Activated CD4-positive, alpha-beta memory T cell treated with anti-CD3 and anti-CD28 coated beads for 36 hours (primary cell): ENCODE measurements at regions not wholly inside any gene's neighbourhood (a gene's known extent, or its start where the extent isn't known, plus 50 kb on each side); places are given as distances from the start of the nearest gene placed in this dataset.

Experiments used
- CTCF ChIA-PET: fragments of 350-600 bp; sonication (Branson Sonifier 250); formaldehyde crosslinking; loops from one replicate; lab custom pipeline; 2021; ENCODE audit warnings: antibody characterized with exemption, inconsistent platforms; lab: Charles Lee
- POLR2A ChIA-PET: fragments of 350-600 bp; sonication (Branson Sonifier 250); formaldehyde crosslinking; loops from one replicate; lab custom pipeline; 2021; ENCODE audit warnings: antibody characterized with exemption; lab: Charles Lee
- DNase-seq: peaks from one replicate; pipeline ENCODE4 v3.0.0-alpha.2; 2020
- H3K27ac Mint-ChIP-seq: one replicate; pipeline ENCODE4 v1.8.0; 2021; ENCODE audit warnings: mixed read lengths
- H3K27me3 Mint-ChIP-seq: one replicate; pipeline ENCODE4 v1.8.0; 2021; ENCODE audit warnings: mixed read lengths
- H3K36me3 Mint-ChIP-seq: one replicate; pipeline ENCODE4 v1.8.0; 2021; ENCODE audit warnings: mixed read lengths
- H3K4me1 Mint-ChIP-seq: one replicate; pipeline ENCODE4 v1.8.0; 2021; ENCODE audit warnings: low read depth, mixed read lengths
- H3K4me3 Mint-ChIP-seq: one replicate; pipeline ENCODE4 v1.8.0; 2021; ENCODE audit warnings: mild to moderate bottlenecking, mixed read lengths
- H3K9me3 Mint-ChIP-seq: one replicate; pipeline ENCODE4 v1.8.0; 2021; ENCODE audit warnings: mixed read lengths
- intact Hi-C: fragments of 100-400 bp; cut with micrococcal nuclease; formaldehyde crosslinking; loops from one replicate; pipeline ENCODE4 v1.15.1; 2023

DNA sequence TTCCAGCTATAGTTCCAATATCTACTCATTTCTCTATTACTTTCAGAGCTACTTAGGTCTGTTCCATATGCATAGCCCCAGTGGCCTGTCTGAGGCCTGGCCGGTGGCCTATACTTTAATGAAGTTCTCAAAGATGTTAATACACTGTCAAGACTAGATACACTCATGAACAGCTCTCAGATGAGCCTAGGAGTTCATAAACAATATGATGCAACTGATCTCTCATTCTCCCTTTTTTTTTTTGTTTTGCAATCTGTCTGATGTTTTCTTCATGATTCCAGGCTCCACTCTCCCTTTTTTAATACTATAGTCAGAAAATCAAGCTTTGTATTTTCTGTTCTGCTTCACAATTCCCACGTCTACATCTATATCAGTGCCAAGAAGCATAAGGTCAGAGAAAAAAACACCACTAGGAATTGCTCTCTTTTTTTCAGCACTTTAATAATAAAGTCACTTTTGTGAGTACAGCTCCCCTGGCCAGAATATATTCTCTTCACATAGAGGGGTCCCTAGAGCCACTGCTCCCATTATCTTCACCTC lies 321.0 kb downstream of the C7orf25 start:
- DNase-seq, result no peak
- ChIA-PET POLR2A (no interaction called here), CTCF (no interaction called here)
- Mint-ChIP-seq H3K27me3 (no peaks in the 10 kb centered on the region), H3K36me3 (no peaks in the 10 kb centered on the region), H3K4me3 (no peak overlapping the region), H3K9me3 (peaks cover 9% of the 10 kb centered on the region), H3K27ac (no peak overlapping the region), H3K4me1 (no peaks in the 10 kb centered on the region)
- intact Hi-C loops, result no loop called here

DNA sequence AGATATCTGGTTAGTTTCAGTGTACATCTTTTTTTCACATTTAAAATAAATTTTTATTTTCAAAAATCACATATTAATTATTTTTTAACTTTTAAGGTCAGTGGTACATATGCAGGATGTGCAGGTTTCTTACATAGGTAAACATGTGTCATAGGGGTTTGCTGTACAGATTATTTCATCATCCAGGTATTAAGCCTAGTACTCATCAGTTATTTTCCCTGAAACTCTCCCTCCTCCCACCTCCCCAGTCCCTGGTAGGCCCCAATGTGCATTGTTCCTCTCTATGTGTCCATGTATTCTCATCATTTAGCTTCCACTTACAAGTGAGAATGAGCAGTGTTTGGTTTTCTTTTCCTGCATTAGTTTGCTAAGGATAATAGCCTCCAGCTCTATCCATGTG lies 323.0 kb downstream of the C7orf25 start:
- Mint-ChIP-seq H3K27ac (no peak overlapping the region), H3K9me3 (peaks cover 14% of the 10 kb centered on the region), H3K27me3 (no peaks in the 10 kb centered on the region), H3K4me3 (no peak overlapping the region), H3K36me3 (no peaks in the 10 kb centered on the region), H3K4me1 (no peaks in the 10 kb centered on the region)
- DNase-seq, result no peak
- ChIA-PET POLR2A (no interaction called here), CTCF (interaction anchor here (0.6 kb wide), 1 partner anchor 421 kb away, joined by 3 read pairs; no protein-coding TSS in a partner anchor)
- intact Hi-C loops, result no loop called here

DNA sequence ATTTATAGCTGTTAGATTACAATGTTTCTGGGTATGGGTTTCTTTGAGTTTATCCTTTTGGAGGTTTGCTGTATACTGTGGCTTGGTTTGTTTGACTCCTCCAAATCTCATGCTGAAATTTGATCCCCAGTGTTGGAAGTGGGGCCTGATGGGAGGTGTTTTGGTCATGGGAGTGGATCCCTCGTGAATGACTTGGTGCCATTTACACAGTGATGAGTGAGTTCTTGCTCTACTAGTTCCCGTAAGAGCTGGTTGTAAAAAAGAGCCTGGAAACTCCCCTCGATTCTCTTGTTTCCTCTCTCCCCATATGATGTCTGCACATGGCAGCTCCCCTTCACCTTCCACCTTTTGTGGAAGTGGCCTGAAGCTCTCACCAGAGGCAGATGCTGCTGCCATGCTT lies 324.1 kb downstream of the C7orf25 start:
- intact Hi-C loops, result no loop called here
- Mint-ChIP-seq H3K27ac (no peak overlapping the region), H3K36me3 (no peaks in the 10 kb centered on the region), H3K27me3 (no peaks in the 10 kb centered on the region), H3K4me3 (no peak overlapping the region), H3K4me1 (no peaks in the 10 kb centered on the region), H3K9me3 (peaks cover 17% of the 10 kb centered on the region)
- CTCF ChIA-PET, result no interaction called here
- POLR2A ChIA-PET, result no interaction called here
- DNase-seq, result no peak

DNA sequence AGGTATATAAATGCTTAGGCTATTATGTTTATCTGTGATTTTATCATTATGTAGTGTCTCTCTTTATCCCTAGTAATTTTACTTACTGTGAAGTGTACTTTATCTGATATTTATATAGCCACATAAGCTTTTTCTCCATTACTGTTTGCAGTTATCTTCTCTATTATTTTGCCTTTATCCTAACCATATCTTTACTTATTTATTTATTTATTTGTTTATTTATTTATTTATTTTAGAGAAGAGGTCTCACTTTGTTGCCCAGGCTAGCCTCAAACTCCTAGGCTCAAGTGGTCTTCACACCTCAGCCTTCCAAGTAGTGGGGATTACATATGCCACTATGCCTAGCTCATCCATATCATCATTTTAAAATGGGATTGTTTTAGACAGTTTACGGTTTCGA lies 331.8 kb downstream of the C7orf25 start:
- ChIA-PET CTCF (no interaction called here), POLR2A (no interaction called here)
- H3K4me3 Mint-ChIP-seq, result no peak overlapping the region
- no peaks in the 10 kb centered on the region for H3K4me1 Mint-ChIP-seq
- no peak for DNase-seq
- H3K9me3 Mint-ChIP-seq, result peaks cover 20% of the 10 kb centered on the region
- no peak overlapping the region for H3K27ac Mint-ChIP-seq
- no peaks in the 10 kb centered on the region for H3K27me3 Mint-ChIP-seq
- intact Hi-C loops, result no loop called here
- H3K36me3 Mint-ChIP-seq, result no peaks in the 10 kb centered on the region

DNA sequence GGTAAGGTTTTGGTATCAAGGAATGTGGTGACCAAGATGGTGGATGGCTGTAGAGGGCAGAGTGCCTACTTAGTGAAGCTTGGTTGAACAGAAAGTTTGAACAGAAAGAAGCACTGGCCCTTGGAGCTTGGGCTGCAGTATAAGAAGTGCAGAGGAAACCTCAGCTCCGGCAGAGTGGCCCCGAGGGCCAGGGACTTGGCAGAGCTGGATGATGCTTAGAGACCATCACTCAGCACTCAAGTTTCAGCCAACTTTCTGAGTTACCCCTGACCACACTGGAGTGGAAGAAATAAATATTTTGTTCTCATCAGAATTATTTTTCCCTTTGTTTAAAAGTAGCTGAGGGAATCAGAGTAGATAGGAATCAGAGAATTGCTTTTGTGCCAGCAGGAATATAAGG lies 336.7 kb downstream of the C7orf25 start:
- Mint-ChIP-seq H3K27ac (no peak overlapping the region), H3K36me3 (no peaks in the 10 kb centered on the region), H3K4me3 (no peak overlapping the region), H3K4me1 (no peaks in the 10 kb centered on the region), H3K27me3 (no peaks in the 10 kb centered on the region), H3K9me3 (peaks cover 15% of the 10 kb centered on the region)
- CTCF ChIA-PET, result no interaction called here
- intact Hi-C loops, result no loop called here
- POLR2A ChIA-PET, result no interaction called here
- no peak for DNase-seq

DNA sequence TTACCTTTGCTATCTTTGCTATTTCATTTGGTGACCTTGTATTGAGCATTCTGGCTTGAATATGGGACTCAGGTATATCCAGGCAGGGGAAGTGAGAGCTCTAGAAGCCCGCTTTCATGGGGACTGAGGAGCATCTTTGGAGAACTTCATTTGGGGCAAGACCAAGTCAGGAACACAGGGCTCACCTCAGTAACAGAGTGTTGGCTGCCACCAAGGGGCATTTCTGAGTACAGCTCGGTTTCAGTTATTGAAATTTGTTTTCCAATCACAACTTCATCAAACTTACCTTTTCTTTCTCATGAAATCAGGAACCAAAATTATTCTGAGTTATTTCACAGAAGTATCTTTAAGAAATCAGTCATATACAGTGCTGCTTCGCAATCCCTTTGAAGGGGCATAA lies 337.2 kb downstream of the C7orf25 start:
- CTCF ChIA-PET, result no interaction called here
- H3K4me3 Mint-ChIP-seq, result no peak overlapping the region
- POLR2A ChIA-PET, result no interaction called here

DNA sequence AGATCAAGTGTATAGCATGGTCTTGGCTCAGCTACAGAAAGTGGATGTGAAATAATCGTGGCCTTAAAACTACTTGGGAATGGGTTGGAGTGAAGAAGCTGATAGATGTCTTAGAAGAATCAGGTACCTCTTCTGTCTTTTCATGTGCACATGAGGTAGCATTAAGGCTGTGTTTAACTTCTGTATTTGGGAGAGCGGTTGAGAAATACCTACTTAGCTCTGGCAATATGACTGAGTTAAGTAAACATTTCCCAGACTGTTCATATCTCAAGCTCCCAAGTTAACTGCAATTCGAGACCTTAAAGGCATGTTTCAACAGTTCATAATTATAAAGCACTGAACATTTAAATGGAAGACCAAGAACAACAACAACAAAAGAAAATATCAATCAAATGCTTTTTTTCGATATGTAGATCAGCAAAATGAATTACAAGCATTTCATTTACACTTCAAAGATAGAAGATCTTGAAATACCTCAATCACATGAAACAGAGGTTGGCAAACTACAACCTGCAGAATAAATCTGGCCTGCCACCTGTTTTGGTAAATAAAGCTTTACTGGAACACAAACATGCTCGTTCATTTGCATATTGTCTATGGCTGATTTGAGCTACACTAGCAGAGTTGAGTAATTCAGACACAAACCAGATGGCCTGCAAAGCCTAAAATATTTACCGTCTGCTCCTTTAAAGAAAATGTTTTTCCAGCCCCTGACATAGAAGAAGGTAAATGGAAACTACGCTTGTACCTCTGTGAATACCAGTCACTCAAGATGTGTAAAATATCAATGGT lies 337.1 kb upstream of the GLI3 start:
- POLR2A ChIA-PET, result no interaction called here
- no peaks in the 10 kb centered on the region for H3K27me3 Mint-ChIP-seq
- no peaks in the 10 kb centered on the region for H3K36me3 Mint-ChIP-seq
- CTCF ChIA-PET, result no interaction called here
- no peak overlapping the region for H3K4me3 Mint-ChIP-seq
- intact Hi-C loops, result no loop called here
- no peak overlapping the region for H3K27ac Mint-ChIP-seq
- DNase-seq, result no peak
- peaks cover 7% of the 10 kb centered on the region for H3K9me3 Mint-ChIP-seq
- H3K4me1 Mint-ChIP-seq, result no peaks in the 10 kb centered on the region

More for the DNA sequence above, 337.2 kb downstream of the C7orf25 start:
- Mint-ChIP-seq H3K36me3 (no peaks in the 10 kb centered on the region), H3K4me1 (no peaks in the 10 kb centered on the region), H3K27me3 (no peaks in the 10 kb centered on the region), H3K9me3 (peaks cover 12% of the 10 kb centered on the region), H3K27ac (no peak overlapping the region)
- no peak for DNase-seq
- intact Hi-C loops, result no loop called here

DNA sequence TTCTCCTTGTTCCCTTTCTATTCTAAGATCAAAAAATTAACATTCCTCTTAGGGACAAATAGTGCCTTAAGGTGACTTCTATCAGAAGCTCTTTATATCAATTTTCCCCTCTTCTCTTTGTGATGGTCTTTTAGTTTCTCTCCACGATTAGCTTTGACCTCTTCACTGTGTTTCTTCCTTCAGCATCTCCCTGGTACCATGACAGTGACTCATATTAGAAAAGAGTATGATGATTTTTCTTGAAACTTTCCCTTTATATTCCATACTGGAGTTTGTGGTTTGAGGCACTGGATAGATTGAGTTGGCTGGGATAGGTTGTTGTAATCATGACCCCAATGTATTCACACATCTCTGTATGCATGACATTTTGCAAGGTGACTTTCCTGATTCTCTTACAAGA lies 335.6 kb upstream of the GLI3 start:
- ChIA-PET CTCF (no interaction called here), POLR2A (no interaction called here)

DNA sequence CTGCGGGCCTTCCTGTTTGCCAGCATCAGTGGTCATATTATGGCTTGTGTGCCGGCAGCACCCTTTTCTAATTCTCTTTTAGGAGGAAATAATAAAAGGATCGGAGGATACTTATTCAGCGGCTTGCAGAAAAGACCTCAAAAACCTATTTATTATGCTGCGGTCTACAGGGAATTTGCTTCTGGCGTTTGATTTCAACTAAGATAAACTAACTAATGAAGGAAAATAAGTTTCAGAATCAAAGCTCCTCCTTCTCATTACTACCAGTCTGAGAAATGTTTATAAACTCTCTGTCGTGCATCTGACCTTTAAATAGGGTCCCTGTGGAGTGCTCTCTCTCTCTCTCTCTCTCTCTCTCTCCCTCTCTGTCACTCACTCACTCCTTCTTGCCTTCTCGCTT lies 335.0 kb upstream of the GLI3 start:
- Mint-ChIP-seq H3K36me3 (no peaks in the 10 kb centered on the region), H3K4me3 (no peak overlapping the region), H3K27me3 (no peaks in the 10 kb centered on the region), H3K4me1 (no peaks in the 10 kb centered on the region), H3K9me3 (no peaks in the 10 kb centered on the region), H3K27ac (no peak overlapping the region)
- POLR2A ChIA-PET, result no interaction called here
- intact Hi-C loops, result no loop called here
- CTCF ChIA-PET, result no interaction called here
- DNase-seq, result no peak

More for the DNA sequence above, 335.6 kb upstream of the GLI3 start:
- Mint-ChIP-seq H3K4me3 (no peak overlapping the region), H3K4me1 (no peaks in the 10 kb centered on the region), H3K9me3 (no peaks in the 10 kb centered on the region), H3K27ac (no peak overlapping the region), H3K36me3 (no peaks in the 10 kb centered on the region), H3K27me3 (no peaks in the 10 kb centered on the region)
- intact Hi-C loops, result no loop called here
- no peak for DNase-seq

DNA sequence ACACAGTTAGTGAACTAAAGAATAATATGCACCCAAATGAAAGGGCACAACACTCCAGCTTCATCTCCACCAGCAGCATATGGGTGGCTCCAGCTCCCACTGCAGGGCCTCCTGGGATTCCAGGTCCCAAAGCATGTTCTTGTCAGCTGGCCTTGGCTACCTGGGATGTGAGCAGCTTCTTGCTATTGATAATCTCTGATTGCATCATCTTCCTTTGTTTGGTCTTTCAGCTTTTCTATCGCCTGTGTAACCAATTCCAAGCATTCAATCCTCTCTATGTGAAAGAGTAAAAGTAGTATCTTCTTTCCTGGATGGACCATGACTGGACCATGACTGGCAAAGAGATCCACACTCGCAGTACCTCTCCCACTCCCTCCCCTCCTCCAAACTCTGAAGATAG lies 333.9 kb upstream of the GLI3 start:
- ChIA-PET POLR2A (no interaction called here), CTCF (no interaction called here)
- no peaks in the 10 kb centered on the region for H3K9me3 Mint-ChIP-seq
- H3K27ac Mint-ChIP-seq, result no peak overlapping the region
- H3K4me3 Mint-ChIP-seq, result no peak overlapping the region
- DNase-seq, result no peak
- intact Hi-C loops, result no loop called here
- H3K27me3 Mint-ChIP-seq, result no peaks in the 10 kb centered on the region
- no peaks in the 10 kb centered on the region for H3K36me3 Mint-ChIP-seq
- no peaks in the 10 kb centered on the region for H3K4me1 Mint-ChIP-seq

DNA sequence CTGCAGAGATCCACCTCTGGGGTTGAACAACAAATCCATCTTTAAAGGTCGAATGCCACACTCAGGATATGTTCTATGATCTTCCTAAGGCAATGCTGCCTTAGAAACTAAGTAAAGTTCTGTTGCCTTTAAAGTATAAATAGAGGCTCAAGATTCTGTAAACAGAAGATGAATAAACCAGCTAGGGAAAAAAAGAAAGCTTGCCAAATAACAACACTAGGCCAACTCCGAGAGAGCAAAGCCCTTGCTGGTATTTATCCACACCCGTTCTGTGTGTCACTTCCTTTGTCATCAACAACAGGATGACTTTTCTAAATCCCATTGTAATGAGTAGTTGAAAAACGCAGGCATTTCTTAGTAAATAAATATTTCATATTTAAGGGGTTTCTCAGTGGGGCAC lies 330.0 kb upstream of the GLI3 start:
- Mint-ChIP-seq H3K27me3 (no peaks in the 10 kb centered on the region), H3K4me1 (no peaks in the 10 kb centered on the region), H3K4me3 (no peak overlapping the region), H3K9me3 (peaks cover 15% of the 10 kb centered on the region), H3K36me3 (no peaks in the 10 kb centered on the region), H3K27ac (no peak overlapping the region)
- POLR2A ChIA-PET, result no interaction called here
- intact Hi-C loops, result no loop called here
- CTCF ChIA-PET, result no interaction called here
- no peak for DNase-seq

DNA sequence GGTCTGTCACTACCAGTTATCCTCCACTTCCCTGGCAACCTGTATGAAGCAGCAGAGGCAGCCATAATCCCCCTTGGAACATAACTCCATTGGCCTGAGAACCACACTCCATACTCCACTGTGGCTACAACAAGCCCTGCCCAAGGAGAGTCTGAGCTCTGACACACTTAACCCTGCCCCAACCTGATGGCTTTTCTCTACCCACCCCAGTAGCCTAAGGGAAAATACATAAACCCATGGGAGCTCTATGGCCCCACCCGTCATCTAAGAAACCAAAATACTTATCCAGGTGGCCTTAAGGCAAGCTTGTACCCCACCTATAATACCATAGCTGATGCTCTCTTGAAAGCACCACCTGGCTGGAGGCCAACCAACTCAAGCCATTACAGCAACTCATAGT lies 324.8 kb upstream of the GLI3 start:
- ChIA-PET POLR2A (no interaction called here), CTCF (no interaction called here)

DNA sequence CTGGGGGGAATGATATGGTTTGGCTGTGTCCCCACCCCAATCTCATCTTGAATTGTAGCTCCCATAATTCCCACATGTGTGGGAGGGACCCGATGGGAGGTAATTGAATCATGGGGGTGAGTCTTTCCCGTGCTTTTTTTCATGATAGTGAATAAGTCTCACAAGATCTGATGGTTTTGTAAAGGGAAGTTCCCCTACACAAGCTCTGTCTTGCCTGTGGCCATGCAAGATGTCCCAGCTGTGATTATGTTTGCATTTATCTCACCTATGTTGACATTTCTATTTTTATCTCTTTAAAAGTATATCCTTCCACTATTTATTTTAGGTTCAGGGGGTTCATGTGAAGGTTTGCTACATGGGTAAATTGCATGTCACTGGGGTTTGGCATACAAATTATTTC lies 323.9 kb upstream of the GLI3 start:
- H3K4me1 Mint-ChIP-seq, result no peaks in the 10 kb centered on the region
- H3K9me3 Mint-ChIP-seq, result peaks cover 40% of the 10 kb centered on the region
- no peak for DNase-seq
- CTCF ChIA-PET, result no interaction called here
- POLR2A ChIA-PET, result no interaction called here
- H3K4me3 Mint-ChIP-seq, result no peak overlapping the region
- no peaks in the 10 kb centered on the region for H3K27me3 Mint-ChIP-seq
- intact Hi-C loops, result no loop called here
- H3K27ac Mint-ChIP-seq, result no peak overlapping the region
- no peaks in the 10 kb centered on the region for H3K36me3 Mint-ChIP-seq

More for the DNA sequence above, 324.8 kb upstream of the GLI3 start:
- Mint-ChIP-seq H3K4me3 (no peak overlapping the region), H3K27ac (no peak overlapping the region), H3K9me3 (peaks cover 33% of the 10 kb centered on the region), H3K4me1 (no peaks in the 10 kb centered on the region), H3K27me3 (no peaks in the 10 kb centered on the region), H3K36me3 (no peaks in the 10 kb centered on the region)
- intact Hi-C loops, result no loop called here
- DNase-seq, result no peak
